BJ (cell line): ENCODE measurements at regions not wholly inside any gene's neighbourhood (a gene's known extent, or its start where the extent isn't known, plus 50 kb on each side); places are given as distances from the start of the nearest gene placed in this dataset.
"Not testable (repeated sequence)": the region's sequence is repeated elsewhere in the genome, so short reads cannot be mapped to it uniquely, and the experiment has no call there.

Experiments
- CTCF ChIA-PET: fragments of 350-600 bp; formaldehyde crosslinking; extraction: SDS; loops from one replicate; lab custom pipeline; 2021; ENCODE audit warnings: antibody characterized with exemption, inconsistent platforms; lab: Yijun Ruan, JAX
- POLR2A ChIA-PET: fragments of 300-600 bp; sonication (Branson Sonifier 250); formaldehyde crosslinking; extraction: SDS; loops from one replicate; lab custom pipeline; 2021; ENCODE audit warnings: antibody characterized with exemption; lab: Charles Lee
- DNase-seq: peaks from one replicate; pipeline ENCODE4 v3.0.0-alpha.2; 2011; ENCODE audit warnings: low read depth
- H3K27me3 ChIP-seq: 2 replicates; pipeline ENCODE4 v1.6.0; 2011; ENCODE audit warnings: low read length; ENCODE audit not compliant: control insufficient read depth, insufficient read depth
- H3K36me3 ChIP-seq: 2 replicates; pipeline ENCODE4 v1.5.1; 2011; ENCODE audit warnings: low read length; ENCODE audit not compliant: control insufficient read depth, insufficient read depth
- H3K4me3 ChIP-seq: 2 replicates; pipeline ENCODE4 v1.5.1; 2011; ENCODE audit warnings: low read depth, mild to moderate bottlenecking, control low read depth, low read length
- TF ChIP-seq, protein P1 (sequence below): IDR thresholded peaks from 2 replicates; pipeline ENCODE4 v1.5.1; 2011; ENCODE audit warnings: low read depth, mild to moderate bottlenecking, control low read depth, inconsistent platforms, low read length, moderate library complexity; ENCODE audit not compliant: insufficient read depth

DNA sequence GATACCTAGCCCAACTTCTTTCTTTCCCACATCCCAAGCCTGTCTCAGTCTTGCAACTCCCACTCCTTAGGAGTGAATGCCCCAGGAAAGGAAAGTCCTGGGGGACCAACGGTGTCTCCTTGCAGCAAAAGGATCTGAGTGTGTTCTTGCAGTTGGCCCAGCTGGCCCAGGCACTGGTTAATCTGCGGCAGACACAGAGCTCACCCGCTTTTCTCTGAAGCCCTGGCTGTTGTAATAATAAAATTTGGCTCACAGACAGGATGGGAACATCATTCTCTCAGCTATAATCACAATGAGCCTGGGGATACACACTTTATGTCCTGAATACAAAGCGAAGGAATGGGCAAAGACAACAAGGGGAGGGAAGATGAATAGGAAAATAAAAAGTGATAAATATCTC, 185.6 kb upstream of the ADRA1D start:
- no peaks in the 10 kb centered on the region for H3K27me3 ChIP-seq
- DNase-seq, result peak; percentile 20
- H3K4me3 ChIP-seq, result no peak overlapping the region
- no peaks in the 10 kb centered on the region for H3K36me3 ChIP-seq
- TF ChIP-seq, protein P1, sequence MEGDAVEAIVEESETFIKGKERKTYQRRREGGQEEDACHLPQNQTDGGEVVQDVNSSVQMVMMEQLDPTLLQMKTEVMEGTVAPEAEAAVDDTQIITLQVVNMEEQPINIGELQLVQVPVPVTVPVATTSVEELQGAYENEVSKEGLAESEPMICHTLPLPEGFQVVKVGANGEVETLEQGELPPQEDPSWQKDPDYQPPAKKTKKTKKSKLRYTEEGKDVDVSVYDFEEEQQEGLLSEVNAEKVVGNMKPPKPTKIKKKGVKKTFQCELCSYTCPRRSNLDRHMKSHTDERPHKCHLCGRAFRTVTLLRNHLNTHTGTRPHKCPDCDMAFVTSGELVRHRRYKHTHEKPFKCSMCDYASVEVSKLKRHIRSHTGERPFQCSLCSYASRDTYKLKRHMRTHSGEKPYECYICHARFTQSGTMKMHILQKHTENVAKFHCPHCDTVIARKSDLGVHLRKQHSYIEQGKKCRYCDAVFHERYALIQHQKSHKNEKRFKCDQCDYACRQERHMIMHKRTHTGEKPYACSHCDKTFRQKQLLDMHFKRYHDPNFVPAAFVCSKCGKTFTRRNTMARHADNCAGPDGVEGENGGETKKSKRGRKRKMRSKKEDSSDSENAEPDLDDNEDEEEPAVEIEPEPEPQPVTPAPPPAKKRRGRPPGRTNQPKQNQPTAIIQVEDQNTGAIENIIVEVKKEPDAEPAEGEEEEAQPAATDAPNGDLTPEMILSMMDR, result no peak
- ChIA-PET POLR2A (interaction anchor here (1.0 kb wide), 1 partner anchor 11 kb away, joined by 3 read pairs; no protein-coding TSS in a partner anchor), CTCF (interaction anchor here (0.8 kb wide), 1 partner anchor 157 kb away, joined by 3 read pairs; no protein-coding TSS in a partner anchor)

DNA sequence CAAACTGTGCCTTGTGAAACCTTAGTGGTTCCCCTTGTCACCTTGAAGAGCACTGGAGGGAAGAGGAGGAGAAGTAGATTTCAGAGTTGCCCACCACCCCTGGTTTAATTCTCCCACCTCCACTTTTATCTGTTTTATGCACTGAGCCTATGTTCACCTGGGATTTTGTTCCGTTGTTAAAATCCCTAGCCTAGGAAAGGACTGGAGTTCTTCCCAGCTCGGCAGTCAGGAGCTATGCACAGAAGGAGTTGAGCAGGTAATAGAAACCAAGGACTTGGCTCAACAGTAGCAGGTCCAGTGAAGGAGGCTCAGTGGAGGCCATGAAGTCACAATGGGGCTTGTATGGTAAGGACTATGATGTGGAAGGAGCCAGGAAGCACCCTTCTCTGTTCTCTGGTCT, 182.4 kb upstream of the ADRA1D start:
- ChIA-PET CTCF (no interaction called here), POLR2A (no interaction called here)
- Histone ChIP-seq H3K27me3 (no peaks in the 10 kb centered on the region), H3K4me3 (no peak overlapping the region), H3K36me3 (no peaks in the 10 kb centered on the region)
- DNase-seq, result no peak
- TF ChIP-seq, protein P1, result no peak

DNA sequence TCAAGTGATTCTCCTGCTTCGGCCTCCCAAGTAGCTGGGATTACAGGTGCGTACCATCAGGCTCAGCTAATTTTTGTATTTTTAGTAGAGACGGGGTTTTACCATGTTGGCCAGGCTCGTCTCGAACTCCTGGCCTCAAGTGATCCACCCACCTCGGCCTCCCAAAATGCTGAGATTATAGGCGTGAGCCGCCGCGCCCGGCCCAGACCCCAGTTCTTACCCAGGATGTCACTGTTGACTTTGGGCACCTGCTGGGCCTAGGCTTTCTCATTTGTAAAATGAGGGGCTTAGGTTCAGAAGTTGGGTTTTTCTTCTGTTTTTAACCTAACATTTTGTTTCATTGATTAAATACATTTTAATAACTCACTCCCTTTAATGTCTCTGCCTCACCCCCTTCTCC, 181.7 kb upstream of the ADRA1D start:
- H3K4me3 ChIP-seq, CTCF ChIA-PET, DNase-seq, H3K27me3 ChIP-seq, H3K36me3 ChIP-seq, POLR2A ChIA-PET: not testable (repeated sequence)

DNA sequence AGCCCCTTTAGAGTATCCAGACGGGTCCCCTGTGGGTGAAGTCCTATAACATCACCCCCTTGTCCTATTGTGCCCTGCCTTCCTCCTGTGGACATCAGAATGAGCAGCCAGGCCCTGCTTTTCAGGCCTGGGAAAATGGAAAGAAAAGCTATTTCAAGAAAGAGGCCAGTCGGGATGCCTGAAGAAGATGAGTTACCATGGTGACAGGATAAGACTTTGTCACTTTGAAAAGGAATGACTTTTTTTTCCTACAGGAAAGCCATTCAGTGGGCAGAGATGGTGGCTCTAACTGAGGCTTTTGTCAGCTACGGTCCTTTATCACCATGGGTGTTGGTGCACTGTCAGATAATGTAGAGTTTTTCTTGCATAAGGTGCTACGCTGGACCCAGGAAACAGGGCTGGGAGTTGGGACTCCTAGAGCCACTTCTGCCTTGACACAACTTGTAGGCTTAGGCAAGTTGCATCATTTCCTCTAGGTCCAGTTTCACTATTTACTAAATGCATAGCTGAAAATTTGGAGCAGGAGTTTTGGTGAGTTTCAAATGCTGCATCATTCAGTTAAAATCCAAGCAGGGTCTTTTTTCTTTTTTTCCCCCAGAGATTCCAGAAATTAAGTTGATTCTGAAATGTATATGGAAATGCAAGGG, 179.0 kb upstream of the ADRA1D start:
- no peaks in the 10 kb centered on the region for H3K36me3 ChIP-seq
- DNase-seq, result no peak
- TF ChIP-seq, protein P1, result no peak
- no peak overlapping the region for H3K4me3 ChIP-seq
- no peaks in the 10 kb centered on the region for H3K27me3 ChIP-seq
- CTCF ChIA-PET, result interaction anchor here (1.2 kb wide), 1 partner anchor 95 kb away, joined by 3 read pairs; no protein-coding TSS in a partner anchor
- POLR2A ChIA-PET, result no interaction called here

DNA sequence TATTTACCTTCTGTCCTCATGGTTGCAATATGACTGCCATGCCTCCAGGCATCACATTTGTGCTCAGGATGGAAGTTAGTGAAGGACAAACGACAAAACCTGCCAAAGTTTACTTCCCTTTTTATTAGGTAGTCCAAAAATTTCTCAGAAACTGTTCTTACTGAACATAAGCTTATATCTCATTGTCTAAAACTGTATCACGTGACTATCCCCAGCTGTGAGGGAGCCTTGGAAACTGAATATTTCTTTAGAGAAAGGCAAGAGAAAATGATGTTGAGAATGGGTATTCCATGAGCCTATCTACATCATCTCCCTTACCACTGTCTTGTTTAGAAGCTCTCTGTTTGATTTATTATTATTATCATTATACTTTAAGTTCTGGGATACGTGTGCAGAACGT, 169.1 kb upstream of the ADRA1D start:
- CTCF ChIA-PET, result no interaction called here
- DNase-seq, result no peak
- POLR2A ChIA-PET, result no interaction called here
- H3K4me3 ChIP-seq, result no peak overlapping the region
- H3K36me3 ChIP-seq, result no peaks in the 10 kb centered on the region
- H3K27me3 ChIP-seq, result no peaks in the 10 kb centered on the region
- TF ChIP-seq, protein P1, result no peak

DNA sequence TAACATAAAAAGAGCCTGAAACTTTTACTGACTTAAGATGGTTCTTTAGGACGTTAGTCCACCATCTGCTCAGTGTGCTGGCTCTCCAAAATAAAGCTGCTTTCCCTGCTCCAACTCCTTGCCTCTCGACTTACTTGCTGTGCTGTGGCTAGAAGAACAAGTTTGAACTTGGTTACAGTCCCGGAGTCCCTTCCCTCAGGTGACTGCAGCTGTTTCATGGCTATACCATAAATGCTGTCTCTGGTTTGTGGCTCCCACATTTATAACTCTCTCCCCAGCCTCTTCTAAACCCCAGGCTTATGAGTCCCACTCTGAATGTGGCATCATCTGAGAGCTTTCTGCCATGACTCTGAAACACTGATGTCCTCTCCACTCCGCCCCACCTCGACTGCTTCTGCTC, 166.2 kb upstream of the ADRA1D start:
- no peaks in the 10 kb centered on the region for H3K36me3 ChIP-seq
- H3K4me3 ChIP-seq, result no peak overlapping the region
- H3K27me3 ChIP-seq, result no peaks in the 10 kb centered on the region
- TF ChIP-seq, protein P1, result no peak
- no peak for DNase-seq
- POLR2A ChIA-PET, result no interaction called here
- CTCF ChIA-PET, result interaction anchor here (1.0 kb wide), 1 partner anchor 188 kb away, joined by 3 read pairs; no protein-coding TSS in a partner anchor
